SH-SY5Y (cell line): ENCODE measurements at regions not wholly inside any gene's neighbourhood (a gene's known extent, or its start where the extent isn't known, plus 50 kb on each side); places are given as distances from the start of the nearest gene placed in this dataset.

ENCODE experiments used
- GATA2 ChIP-seq: IDR thresholded peaks from 2 replicates; pipeline ENCODE4 v1.6.1; 2011; ENCODE audit warnings: mild to moderate bottlenecking, low read depth, low read length
- GATA3 ChIP-seq: IDR thresholded peaks from 2 replicates; pipeline ENCODE4 v1.6.1; 2011; ENCODE audit warnings: low read depth, mild to moderate bottlenecking, low read length, moderate library complexity

DNA sequence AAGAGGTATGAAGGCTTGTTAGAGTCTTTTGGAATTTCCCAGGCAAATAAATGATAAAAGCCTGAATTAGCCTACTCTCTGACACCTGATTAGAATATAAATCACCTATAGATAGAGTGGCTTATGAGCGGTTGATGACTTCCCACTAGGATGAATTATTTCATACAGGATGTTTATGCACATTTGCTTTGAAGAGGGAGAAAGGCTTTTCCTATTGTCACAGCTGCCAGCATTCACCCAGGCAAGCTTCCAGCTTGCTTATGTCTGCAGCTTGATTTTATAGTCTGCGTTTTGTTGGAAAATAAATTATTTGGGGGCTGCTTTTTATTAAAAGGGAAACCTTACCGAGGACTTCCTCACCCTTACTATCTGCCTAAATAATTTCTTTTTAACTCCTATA is 51.3 kb upstream of the EIF2S2 start:
- TF ChIP-seq GATA3 = no peak
- TF ChIP-seq GATA2 = no peak

DNA sequence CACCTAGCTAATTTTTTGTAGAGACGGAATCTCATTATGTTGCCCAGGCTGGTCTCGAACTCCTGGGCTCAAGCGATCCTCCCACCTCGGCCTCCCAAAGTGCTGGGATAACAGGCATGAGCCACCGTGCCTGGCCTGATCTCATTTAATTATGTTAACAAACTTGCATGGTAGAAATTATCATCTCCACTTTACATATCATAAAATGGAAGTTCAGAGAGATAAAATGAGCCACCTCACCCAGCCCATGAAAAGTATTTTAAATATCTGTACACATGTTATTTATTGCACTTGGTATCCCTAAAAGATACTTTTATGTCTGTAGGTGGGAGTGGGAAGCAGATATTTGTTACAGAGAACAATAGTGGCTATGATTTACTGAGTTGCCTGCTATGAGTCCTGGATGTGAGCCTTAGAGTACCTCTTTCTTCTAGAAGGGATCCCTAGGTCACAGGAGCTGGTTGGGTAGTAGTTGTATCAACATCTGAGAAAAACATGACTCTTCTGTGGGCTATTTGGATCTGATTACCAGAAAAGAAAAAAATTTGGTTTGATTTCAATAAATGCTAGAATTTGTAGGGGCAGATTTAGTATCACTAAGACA is 52.4 kb upstream of the EIF2S2 start:
- no peak for TF ChIP-seq GATA2
- TF ChIP-seq GATA3 = no peak

DNA sequence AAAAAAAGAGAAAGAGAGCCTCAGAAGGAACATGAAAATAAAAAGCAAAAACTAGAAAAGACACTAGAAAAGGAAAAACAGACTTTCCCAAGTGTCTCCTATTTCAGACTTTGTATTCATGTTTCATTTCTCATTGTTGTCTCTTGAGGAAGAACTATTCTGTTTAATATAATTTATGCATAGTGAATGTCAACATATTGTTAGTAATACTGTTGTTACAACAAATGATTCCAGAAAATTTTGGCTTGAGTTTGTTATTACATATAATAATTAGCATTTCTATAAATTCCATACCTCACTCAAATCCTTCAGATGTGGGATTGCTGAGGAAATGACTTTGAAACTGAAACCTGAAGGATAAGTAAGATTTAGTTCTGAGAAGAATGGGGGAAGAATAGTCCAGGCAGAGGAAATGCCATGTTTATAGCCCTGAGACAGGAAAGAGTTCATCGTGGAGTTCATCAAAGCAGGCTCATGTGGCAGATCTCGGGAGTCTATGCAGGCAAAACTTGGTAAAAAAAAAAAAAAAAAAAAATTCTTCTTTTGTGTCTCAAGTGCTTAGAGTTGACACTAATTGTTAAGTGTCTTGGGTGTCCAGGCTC is 53.1 kb upstream of the EIF2S2 start:
- no peak for TF ChIP-seq GATA2
- TF ChIP-seq GATA3 = no peak

DNA sequence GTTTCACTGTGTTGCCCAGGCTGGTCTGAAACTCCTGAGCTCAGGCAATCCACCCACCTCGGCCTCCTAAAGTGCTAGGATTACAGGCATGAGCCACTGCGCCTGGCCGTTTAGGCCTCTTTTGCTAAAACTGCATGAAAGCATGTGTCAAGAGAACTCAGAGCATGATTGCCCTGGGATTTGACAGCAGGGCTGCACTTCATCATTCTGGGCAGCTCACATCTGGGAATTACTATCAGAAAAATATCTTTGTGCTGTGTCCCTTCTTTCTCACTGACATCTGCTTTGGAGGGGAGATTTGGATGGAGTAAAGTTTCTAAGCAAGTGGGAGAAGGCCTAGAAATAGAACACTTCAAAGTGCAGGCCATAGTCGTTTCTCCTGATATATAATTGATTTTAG is 59.6 kb upstream of the EIF2S2 start:
- TF ChIP-seq GATA3 (peak; percentile 46; the same call in 1 of the 2 replicates), GATA2 (peak; percentile 74)

DNA sequence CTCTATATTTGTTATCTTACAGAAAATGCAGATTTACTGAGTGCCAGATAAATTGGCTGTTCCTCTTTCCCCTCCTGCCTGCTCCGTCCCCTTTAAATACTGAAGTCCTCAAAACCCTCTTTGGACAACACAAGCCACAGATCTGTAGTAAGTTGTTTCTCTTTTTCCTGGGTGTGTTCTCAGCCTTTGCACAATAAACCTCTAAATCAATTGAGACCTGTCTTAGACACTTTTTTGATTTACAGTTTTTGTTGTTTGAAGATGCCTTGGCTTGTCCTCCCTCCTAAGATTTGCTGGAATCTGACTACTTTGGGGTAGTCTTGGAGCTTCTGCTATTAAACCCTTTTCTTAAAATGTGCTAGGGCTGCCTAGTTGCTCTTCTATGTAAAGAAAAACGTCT is 60.9 kb upstream of the EIF2S2 start:
- TF ChIP-seq GATA2 (no peak), GATA3 (no peak)

DNA sequence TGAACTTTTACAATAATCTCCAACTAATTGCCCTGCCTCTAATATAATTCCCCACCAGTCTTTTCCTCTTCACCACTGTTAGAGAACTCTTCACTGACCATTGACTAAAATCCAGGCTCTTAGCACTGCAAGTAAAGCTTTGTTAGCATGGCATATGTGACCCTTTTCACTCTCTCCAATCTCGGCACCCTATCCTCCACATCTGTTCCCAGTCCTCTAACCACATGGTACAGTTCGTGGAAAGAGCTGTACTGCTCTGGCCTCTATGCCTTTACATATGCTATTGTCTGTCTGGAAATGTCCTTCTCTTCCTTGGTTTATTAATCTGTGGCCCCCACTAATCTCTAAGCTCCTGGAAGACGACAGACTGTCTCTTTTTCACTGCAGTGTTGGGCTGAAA is 63.0 kb upstream of the EIF2S2 start:
- no peak for TF ChIP-seq GATA3
- no peak for TF ChIP-seq GATA2

DNA sequence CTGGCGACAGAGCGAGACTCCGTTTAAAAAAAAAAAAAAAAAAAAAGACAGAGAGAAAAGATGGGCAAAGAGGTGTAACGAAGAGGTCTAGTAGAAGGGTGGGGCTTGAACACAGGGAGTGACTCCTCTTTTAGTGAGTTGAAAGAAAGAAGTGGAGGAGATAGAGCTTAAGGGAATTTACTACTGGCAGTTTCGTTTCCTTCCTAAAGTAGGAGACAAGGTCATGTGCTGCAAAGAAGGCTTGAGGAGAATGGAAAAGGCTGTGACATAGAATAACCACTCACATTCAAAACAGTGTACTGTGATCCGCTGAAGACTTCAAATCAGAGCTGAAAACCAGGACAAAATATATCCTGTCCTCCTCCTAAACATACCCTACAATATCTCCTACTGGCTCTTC is 63.8 kb upstream of the EIF2S2 start:
- TF ChIP-seq GATA2 (no peak), GATA3 (no peak)

DNA sequence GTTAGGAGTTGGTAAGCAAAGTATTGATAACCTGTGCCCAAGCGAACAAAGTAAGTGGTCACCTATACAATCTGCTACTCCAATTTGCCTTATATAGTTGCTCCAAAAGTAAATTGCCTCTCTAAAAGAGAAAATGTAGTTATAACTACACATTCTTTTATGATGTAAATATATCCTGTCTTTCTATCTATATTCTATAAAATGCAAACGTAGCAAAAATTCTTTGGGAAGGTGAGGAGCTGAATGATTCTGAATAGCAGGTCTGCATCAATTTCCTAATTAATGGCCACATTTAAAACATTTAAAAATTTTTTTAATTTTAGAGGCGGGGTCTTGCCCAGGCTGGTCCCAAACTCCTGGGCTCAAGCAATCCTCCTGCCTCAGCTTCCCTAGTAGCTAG is 64.2 kb upstream of the ASIP start:
- TF ChIP-seq GATA2 (no peak), GATA3 (no peak)

DNA sequence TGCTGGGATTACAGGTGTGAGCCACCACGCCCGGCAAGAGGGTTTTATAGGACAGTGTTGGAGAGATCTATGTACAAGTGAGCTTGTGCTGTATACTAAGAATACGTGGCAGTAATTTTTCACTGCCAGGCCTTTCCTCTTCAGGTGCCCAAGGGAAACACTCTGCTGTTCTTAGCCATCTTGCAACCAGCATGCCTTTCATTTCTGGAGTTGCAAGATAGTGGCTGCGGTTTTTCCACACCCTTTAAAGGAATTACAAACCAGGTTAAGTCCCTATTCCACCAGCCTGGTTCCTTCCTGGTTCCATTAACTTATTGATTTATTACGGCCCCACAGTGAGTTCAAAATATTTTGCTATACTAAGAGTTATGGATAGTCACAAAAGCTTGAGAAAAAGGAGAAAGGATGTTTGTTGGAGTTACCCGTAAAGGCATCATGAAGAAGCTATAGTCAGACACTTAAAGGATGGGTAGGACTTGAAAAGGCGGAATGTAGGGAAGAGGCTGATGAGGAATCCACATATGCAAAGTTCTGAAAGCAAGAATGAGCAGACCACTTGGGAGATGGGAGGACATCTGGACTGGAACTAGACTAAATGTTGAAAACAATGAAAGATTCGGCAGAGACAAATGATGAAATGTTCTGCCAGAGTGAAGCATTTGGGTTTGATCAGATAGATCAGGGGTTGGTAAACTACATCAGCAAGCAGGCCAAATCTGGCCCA is 61.4 kb upstream of the ASIP start:
- TF ChIP-seq GATA3 (no peak), GATA2 (no peak)

DNA sequence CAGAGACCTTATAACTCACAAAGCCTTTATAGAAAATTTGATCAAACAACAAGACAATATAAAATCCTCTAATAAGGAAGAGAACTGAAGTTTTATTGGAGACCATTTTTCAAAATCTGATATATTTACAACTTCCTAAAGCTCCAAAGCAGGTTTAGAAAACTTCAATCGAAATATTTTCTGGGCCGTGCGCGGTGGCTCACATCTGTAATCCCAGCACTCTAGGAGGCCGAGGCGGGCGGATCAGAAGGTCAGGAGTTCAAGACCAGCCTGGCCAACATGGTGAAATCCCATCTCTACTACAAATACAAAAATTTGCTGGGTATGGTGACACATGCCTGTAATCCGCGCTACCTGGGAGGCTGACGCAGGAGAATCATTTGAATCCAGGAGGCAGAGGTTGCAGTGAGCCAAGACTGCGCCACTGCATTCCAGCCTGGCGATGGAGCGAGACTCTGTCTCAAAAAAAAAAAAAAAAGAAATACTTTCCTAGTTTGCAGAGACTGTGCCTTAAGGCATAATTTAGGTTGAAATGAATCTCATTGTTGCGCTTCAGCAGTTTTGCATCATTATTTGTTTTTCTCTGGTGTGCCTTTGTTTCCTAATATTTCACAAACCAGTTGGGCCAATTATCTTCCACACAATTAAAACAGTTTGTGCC is 60.6 kb upstream of the ASIP start:
- TF ChIP-seq GATA2 (no peak), GATA3 (no peak)

DNA sequence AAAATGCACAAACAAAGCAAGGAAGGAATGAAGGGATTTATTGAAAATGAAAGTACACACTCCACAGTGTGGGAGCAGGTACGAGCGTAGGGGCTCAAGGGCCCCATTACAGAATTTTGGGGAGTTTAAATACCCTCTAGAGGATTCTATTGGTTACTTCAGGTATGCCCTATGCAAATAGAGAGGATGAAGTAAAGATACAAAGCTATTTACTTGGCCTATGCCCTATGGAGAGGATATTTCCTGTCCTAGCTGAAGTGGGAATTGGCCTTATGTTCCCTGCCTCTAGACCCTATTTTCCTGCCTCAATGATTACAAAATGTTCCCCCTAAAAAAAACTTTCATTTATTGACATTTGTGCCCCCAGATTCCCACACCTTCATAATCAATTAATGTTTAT is 59.7 kb upstream of the ASIP start:
- TF ChIP-seq GATA3 (no peak), GATA2 (no peak)

DNA sequence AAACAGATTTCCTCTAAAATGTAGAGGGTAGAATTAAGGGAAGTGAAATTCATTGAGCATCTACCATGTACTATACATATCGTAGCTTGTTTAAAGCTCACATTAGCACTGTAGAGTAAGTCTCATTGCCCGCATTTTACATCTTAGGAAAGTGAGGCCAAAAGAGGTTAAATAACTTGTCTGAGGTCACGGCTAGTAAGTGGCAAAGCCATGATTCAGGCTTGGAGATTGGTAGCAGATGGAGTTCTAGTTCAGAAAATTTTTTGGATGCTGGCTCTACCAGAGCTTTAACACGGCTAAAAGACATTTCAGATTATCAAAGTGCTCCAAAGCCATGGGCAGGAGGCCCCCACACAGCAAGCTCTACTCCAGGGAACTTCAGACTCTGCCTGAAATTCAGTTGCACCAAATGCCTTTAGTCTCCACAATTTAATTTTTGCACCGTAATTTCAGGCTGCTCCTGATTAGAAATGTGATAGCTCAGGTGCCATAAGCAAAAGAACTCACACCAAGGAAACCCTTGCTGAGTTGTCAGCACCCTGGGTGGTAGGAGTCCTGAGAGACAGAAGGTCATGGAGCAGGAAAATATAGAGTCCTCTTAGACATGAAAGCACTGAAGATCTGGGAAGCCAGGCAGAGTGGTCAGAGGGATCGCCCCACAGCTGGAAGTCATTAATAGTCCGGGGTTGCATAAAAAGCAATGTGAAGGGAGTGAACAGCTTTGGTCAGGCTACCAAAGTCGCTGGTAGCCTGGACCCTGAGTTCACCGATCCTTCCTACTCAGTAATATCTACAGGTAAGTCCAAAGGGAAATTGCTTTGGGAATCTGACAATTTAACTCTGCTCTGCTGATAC is 55.2 kb upstream of the ASIP start:
- no peak for TF ChIP-seq GATA3
- TF ChIP-seq GATA2 = no peak

DNA sequence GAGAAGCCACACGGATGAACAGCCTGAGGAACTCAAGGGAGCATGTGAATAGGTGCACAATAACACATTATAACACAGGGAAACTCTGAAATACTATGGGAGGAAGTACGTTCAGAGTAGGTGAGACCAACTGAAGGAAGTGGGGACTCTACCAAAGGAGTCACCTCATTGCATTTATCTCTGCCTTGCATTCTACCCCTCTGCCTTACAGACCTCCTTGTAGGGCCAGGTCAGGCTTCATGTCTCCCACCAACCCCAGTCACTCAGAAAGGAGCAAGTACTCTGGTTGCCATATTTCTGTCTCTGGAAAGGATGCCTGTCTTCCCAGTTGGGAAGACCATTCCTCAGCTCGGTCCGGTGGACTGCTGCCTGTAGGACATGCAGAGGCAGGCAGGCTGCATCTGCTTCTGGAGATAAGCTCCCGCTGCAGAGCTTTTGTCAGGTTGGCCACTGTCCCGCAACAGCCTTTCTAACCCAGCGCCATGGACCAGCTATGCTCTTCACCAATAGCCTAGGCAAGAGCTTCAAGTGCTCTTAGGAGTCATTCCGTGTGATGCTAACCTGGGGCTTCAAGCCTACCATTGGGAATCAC is 51.6 kb upstream of the ASIP start:
- TF ChIP-seq GATA2 = no peak
- TF ChIP-seq GATA3 = no peak
